IMR-90 (cell line): ENCODE measurements at regions not wholly inside any gene's neighbourhood (a gene's known extent, or its start where the extent isn't known, plus 50 kb on each side); places are given as distances from the start of the nearest gene placed in this dataset.

ENCODE experiments used
- ATAC-seq: fragments of 200-7000 bp; cut with Tn5 transposase; 2 replicates; pipeline ENCODE4 v1.9.1; 2020; ENCODE audit warnings: low read depth, mild to moderate bottlenecking, moderate library complexity
- BruUV-seq: library from RNA; stranded (reverse); fragments of 400-500 nt; replicated peaks from 2 replicates; lab custom pipeline; 2021; lab: Mats Ljungman, UMichigan
- CTCF ChIA-PET: fragments of 300-600 bp; formaldehyde crosslinking; extraction: SDS; loops from one replicate; lab custom pipeline; 2021; ENCODE audit warnings: antibody characterized with exemption; lab: Yijun Ruan, JAX
- POLR2A ChIA-PET: fragments of 300-600 bp; sonication (Branson Sonifier 250); formaldehyde crosslinking; loops from one replicate; lab custom pipeline; 2022; ENCODE audit warnings: antibody characterized with exemption; ENCODE audit not compliant: unreplicated experiment; lab: Charles Lee
- DNase-seq: peaks from one replicate; pipeline ENCODE4 v3.0.0; 2013
- H2AFZ ChIP-seq: replicated peaks from 2 replicates; pipeline ENCODE3; 2013; ENCODE audit warnings: low read length, mild to moderate bottlenecking; ENCODE audit not compliant: poor library complexity
- H2AK5ac ChIP-seq: 2 replicates; pipeline ENCODE4 v1.6.1; 2013; ENCODE audit warnings: low read depth, low read length, inconsistent platforms
- H2AK9ac ChIP-seq: replicated peaks from 2 replicates; pipeline ENCODE3; 2013; ENCODE audit warnings: mild to moderate bottlenecking, low read depth, low read length, moderate library complexity; ENCODE audit not compliant: poor library complexity
- H2BK120ac ChIP-seq: 2 replicates; pipeline ENCODE4 v1.6.1; 2013; ENCODE audit warnings: low read depth, low read length, inconsistent platforms
- H2BK15ac ChIP-seq: 3 replicates; pipeline ENCODE4 v1.6.1; 2013; ENCODE audit warnings: low read depth, low read length, inconsistent platforms
- H2BK20ac ChIP-seq: 2 replicates; pipeline ENCODE4 v1.6.1; 2013; ENCODE audit warnings: low read depth, mild to moderate bottlenecking, inconsistent platforms, low read length, moderate library complexity
- H2BK5ac ChIP-seq: 2 replicates; pipeline ENCODE4 v1.6.1; 2013; ENCODE audit warnings: mild to moderate bottlenecking, low read depth, low read length, inconsistent platforms; ENCODE audit not compliant: poor library complexity, severe bottlenecking
- H3K14ac ChIP-seq: replicated peaks from 2 replicates; pipeline ENCODE4 v1.6.1; 2013; ENCODE audit warnings: low read depth, low read length, inconsistent platforms
- H3K18ac ChIP-seq: 2 replicates; pipeline ENCODE4 v1.6.1; 2013; ENCODE audit warnings: low read depth, low read length, control low read depth
- H3K23ac ChIP-seq: 2 replicates; pipeline ENCODE4 v1.6.1; 2013; ENCODE audit warnings: low read depth, low read length, inconsistent platforms
- H3K27ac ChIP-seq: 2 replicates; pipeline ENCODE4 v1.5.1; 2013; ENCODE audit warnings: mild to moderate bottlenecking, control low read depth, low read length; ENCODE audit not compliant: insufficient read depth
- H3K27me3 ChIP-seq: 2 replicates; pipeline ENCODE4 v1.6.1; 2013; ENCODE audit warnings: low read length; ENCODE audit not compliant: control insufficient read depth, insufficient read depth
- H3K36me3 ChIP-seq: 2 replicates; pipeline ENCODE4 v1.6.1; 2013; ENCODE audit warnings: low read length, mixed read lengths; ENCODE audit not compliant: control insufficient read depth, insufficient read depth
- H3K4ac ChIP-seq: 2 replicates; pipeline ENCODE4 v1.6.1; 2013; ENCODE audit warnings: low read depth, low read length, inconsistent platforms
- H3K4me1 ChIP-seq: 2 replicates; pipeline ENCODE4 v1.6.1; 2013; ENCODE audit warnings: low read length, mixed read lengths; ENCODE audit not compliant: control insufficient read depth, insufficient read depth
- H3K4me2 ChIP-seq: 2 replicates; pipeline ENCODE4 v1.6.1; 2013; ENCODE audit warnings: low read depth, mild to moderate bottlenecking, control low read depth, low read length, moderate library complexity
- H3K4me3 ChIP-seq: 2 replicates; pipeline ENCODE4 v1.5.1; 2013; ENCODE audit warnings: low read depth, mild to moderate bottlenecking, control low read depth, low read length, moderate library complexity; ENCODE audit not compliant: insufficient read depth
- H3K56ac ChIP-seq: 2 replicates; pipeline ENCODE4 v1.6.1; 2013; ENCODE audit warnings: low read length, inconsistent platforms; ENCODE audit not compliant: insufficient read depth; ENCODE audit errors: extremely low read depth
- H3K79me1 ChIP-seq, 2 experiments: 2 replicates each; pipeline ENCODE4 v1.6.1; 2013; ENCODE audit warnings: low read length in 2 of 2, inconsistent platforms in 1 of 2, low read depth in 1 of 2
- H3K9ac ChIP-seq: 2 replicates; pipeline ENCODE4 v1.6.1; 2013; ENCODE audit warnings: low read depth, low read length, control low read depth
- H3K9me1 ChIP-seq: 2 replicates; pipeline ENCODE4 v1.6.1; 2013; ENCODE audit warnings: low read length, inconsistent platforms; ENCODE audit not compliant: insufficient read depth
- H3K9me3 ChIP-seq: 2 replicates; pipeline ENCODE4 v1.6.1; 2013; ENCODE audit warnings: low read length; ENCODE audit not compliant: control insufficient read depth, insufficient read depth
- H4K20me1 ChIP-seq: 2 replicates; pipeline ENCODE4 v1.6.1; 2013; ENCODE audit warnings: low read length, inconsistent platforms; ENCODE audit not compliant: insufficient read depth
- H4K5ac ChIP-seq: 2 replicates; pipeline ENCODE4 v1.6.1; 2013; ENCODE audit warnings: mild to moderate bottlenecking, low read depth, low read length, control low read depth
- H4K8ac ChIP-seq, 2 experiments: 2 replicates each; pipeline ENCODE4 v1.6.1; 2013; ENCODE audit warnings: low read depth in 2 of 2, low read length in 2 of 2, control low read depth in 1 of 2, inconsistent platforms in 1 of 2
- H4K91ac ChIP-seq: 2 replicates; pipeline ENCODE4 v1.6.1; 2013; ENCODE audit warnings: low read depth, low read length, inconsistent platforms; ENCODE audit not compliant: insufficient read depth
- BHLHE40 ChIP-seq: fragments of 150-350 bp; IDR thresholded peaks from 2 replicates; pipeline ENCODE4 v1.6.1; 2016; ENCODE audit warnings: mild to moderate bottlenecking, low read depth, low read length
- CHD1 ChIP-seq: IDR thresholded peaks from 2 replicates; pipeline ENCODE4 v1.6.1; 2012; ENCODE audit warnings: low read depth, low read length, improper control_type of control experiment
- FOS ChIP-seq: fragments of 150-350 bp; IDR thresholded peaks from 2 replicates; pipeline ENCODE4 v1.6.1; 2016; ENCODE audit warnings: low read depth, low read length
- MXI1 ChIP-seq: IDR thresholded peaks from 2 replicates; pipeline ENCODE4 v1.6.1; 2012; ENCODE audit warnings: low read depth, mild to moderate bottlenecking, low read length, moderate library complexity, borderline replicate concordance
- NFE2L2 ChIP-seq: fragments of 150-350 bp; IDR thresholded peaks from 2 replicates; pipeline ENCODE4 v1.6.1; 2016; ENCODE audit warnings: low read depth, mild to moderate bottlenecking, low read length
- POLR2A ChIP-seq: IDR thresholded peaks from 2 replicates; pipeline ENCODE4 v1.6.1; 2012; ENCODE audit warnings: mild to moderate bottlenecking, low read depth, low read length
- RAD21 ChIP-seq: IDR thresholded peaks from 2 replicates; pipeline ENCODE4 v1.6.1; 2012; ENCODE audit warnings: low read length, improper control_type of control experiment
- WGBS, 2 experiments: methylation state at CpG; one replicate each; pipeline versions ENCODE4 v1.1.5 to v1.1.7; 2013; ENCODE audit warnings: missing lambda C conversion rate in 2 of 2; ENCODE audit not compliant: insufficient read length in 1 of 2; ENCODE audit errors: extremely low coverage in 2 of 2; 5-methylcytosine and 5-hydroxymethylcytosine counted together
- dilution Hi-C: fragments of 300-500 bp; cut with HindIII; formaldehyde crosslinking; loops from one replicate; pipeline ENCODE4 v1.14.3; 2018; ENCODE audit warnings: low sequenced_read_pairs; ENCODE audit not compliant: unreplicated experiment
- in situ Hi-C: fragments of 300-500 bp; cut with MboI; formaldehyde crosslinking; loops from 3 replicates; pipeline ENCODE4 v1.14.3; 2019; ENCODE audit warnings: low sequenced_read_pairs, inconsistent platforms, mixed read lengths
- intact Hi-C: fragments of 100-400 bp; cut with micrococcal nuclease; formaldehyde crosslinking; loops from 2 replicates; pipeline ENCODE4 v1.10.0; 2022

DNA sequence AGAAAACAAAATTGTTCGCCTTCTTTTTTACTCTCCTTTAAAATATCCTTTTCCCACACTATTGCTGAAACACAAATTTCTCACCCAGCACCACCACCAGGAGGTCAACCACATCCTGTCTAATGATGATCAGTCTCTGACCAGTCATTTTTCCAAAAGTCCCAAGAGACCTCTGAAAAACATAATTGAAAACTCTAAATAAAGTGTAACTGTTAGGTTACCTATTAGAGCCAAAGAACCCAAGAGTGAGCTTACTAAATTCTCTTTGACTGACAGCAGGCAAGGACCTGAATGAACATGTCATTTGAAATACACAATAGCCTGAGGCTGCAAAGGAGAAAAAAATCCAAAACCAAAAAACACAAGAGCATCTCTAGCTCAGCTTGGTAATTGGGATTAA lies 735.4 kb downstream of the CBLN4 start:
- TF ChIP-seq MXI1: no peak
- no peak for TF ChIP-seq CHD1
- no peak for TF ChIP-seq POLR2A
- no peak for TF ChIP-seq RAD21
- TF ChIP-seq NFE2L2: no peak
- no peak for TF ChIP-seq BHLHE40
- no peak for TF ChIP-seq FOS
- CTCF ChIA-PET: no interaction called here
- WGBS, 2 experiments: no CpG with 5 or more reads among the region's 1 CpG

More for the DNA sequence above, 735.4 kb downstream of the CBLN4 start:
- H3K4me1 ChIP-seq: no peaks in the 10 kb centered on the region
- no peak overlapping the region for H2BK15ac ChIP-seq
- no peak overlapping the region for H2AK9ac ChIP-seq
- no peak overlapping the region for H2BK5ac ChIP-seq
- no peak overlapping the region for H4K8ac ChIP-seq
- intact Hi-C loops (no loop called here), in situ Hi-C loops (no loop called here), dilution Hi-C loops (no loop called here)
- no peaks in the 10 kb centered on the region for H3K36me3 ChIP-seq
- H2AFZ ChIP-seq: no peak overlapping the region
- no peak overlapping the region for H3K4me2 ChIP-seq
- DNase-seq (no peak), ATAC-seq (no peak)
- H3K27me3 ChIP-seq: no peaks in the 10 kb centered on the region
- H3K79me1 ChIP-seq: no peaks in the 10 kb centered on the region
- H3K18ac ChIP-seq: no peak overlapping the region
- H4K5ac ChIP-seq: no peak overlapping the region
- no peak overlapping the region for H3K14ac ChIP-seq
- H3K9me1 ChIP-seq: no peaks in the 10 kb centered on the region
- no peak overlapping the region for H3K23ac ChIP-seq
- H2BK120ac ChIP-seq: no peak overlapping the region
- H2BK20ac ChIP-seq: no peak overlapping the region
- no peak overlapping the region for H3K56ac ChIP-seq
- H3K9me3 ChIP-seq: peaks cover 8% of the 10 kb centered on the region; the same call in 1 of the 2 replicates
- H3K4me3 ChIP-seq: no peak overlapping the region
- BruUV-seq: no TSS peak
- H4K91ac ChIP-seq: no peak overlapping the region
- no peak overlapping the region for H2AK5ac ChIP-seq
- no peak overlapping the region for H3K9ac ChIP-seq
- no peak overlapping the region for H3K4ac ChIP-seq
- no peak overlapping the region for H3K27ac ChIP-seq
- no peaks in the 10 kb centered on the region for H4K20me1 ChIP-seq
- POLR2A ChIA-PET: no interaction called here
